ENCODE measurements at regions not wholly inside any gene's neighbourhood (a gene's known extent, or its start where the extent isn't known, plus 50 kb on each side); places are given as distances from the start of the nearest gene placed in this dataset.
A peak's percentile ranks its signal among the peaks of the same experiment; 100 is the strongest.

DNA sequence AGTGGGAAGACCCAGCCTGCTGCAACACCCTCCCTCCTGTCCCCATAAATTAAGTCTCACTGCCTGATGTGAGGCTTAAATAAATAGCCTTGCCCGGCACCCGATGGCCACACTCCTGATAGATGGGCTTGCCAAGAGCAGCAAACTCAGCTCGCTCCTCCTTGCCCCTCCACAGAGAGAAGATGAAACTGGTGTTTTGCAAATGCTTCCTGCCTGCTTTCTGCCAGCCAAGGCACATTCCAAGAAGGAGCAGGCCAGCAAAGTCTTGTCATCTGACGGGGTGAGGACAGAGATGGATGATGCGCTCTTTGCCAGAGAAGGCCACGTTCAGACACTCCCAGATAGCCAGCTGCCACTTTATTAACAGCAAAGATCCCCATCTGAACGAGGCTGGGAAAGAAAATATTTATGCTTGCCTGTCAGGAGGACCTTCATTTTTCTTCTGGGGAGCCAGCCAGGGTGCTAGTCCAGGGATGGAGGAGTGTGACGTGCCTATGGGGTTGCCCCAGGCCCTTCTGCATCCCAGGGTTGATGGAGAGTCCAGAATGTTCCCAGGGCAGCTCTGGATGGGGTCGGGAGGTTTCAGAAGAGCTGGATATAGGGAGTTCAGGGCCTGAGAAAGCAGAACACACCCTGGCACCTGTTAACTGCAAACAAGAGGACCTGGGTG is 265.4 kb downstream of the FOXD2 start:
- DNase-seq (ENCODE audit: low spot score) = no peak

GRCh38 chr1:47703981-47704596 is 266.2 kb downstream of the FOXD2 start:
- no peak for DNase-seq (ENCODE audit: low spot score)

- DNase-seq (ENCODE audit: low spot score) = no peak
These were observed 267.8 kb downstream of the FOXD2 start for GRCh38 chr1:47705517-47706130.

- no peak for DNase-seq (ENCODE audit: low spot score)
These were observed 269.7 kb downstream of the FOXD2 start for GRCh38 chr1:47707503-47707902.

- DNase-seq (ENCODE audit: low spot score) = no peak
These were observed 270.2 kb downstream of the FOXD2 start for GRCh38 chr1:47708019-47708535.

- no peak for DNase-seq (ENCODE audit: low spot score)
These were observed 270.8 kb downstream of the FOXD2 start for GRCh38 chr1:47708658-47709018.

DNA sequence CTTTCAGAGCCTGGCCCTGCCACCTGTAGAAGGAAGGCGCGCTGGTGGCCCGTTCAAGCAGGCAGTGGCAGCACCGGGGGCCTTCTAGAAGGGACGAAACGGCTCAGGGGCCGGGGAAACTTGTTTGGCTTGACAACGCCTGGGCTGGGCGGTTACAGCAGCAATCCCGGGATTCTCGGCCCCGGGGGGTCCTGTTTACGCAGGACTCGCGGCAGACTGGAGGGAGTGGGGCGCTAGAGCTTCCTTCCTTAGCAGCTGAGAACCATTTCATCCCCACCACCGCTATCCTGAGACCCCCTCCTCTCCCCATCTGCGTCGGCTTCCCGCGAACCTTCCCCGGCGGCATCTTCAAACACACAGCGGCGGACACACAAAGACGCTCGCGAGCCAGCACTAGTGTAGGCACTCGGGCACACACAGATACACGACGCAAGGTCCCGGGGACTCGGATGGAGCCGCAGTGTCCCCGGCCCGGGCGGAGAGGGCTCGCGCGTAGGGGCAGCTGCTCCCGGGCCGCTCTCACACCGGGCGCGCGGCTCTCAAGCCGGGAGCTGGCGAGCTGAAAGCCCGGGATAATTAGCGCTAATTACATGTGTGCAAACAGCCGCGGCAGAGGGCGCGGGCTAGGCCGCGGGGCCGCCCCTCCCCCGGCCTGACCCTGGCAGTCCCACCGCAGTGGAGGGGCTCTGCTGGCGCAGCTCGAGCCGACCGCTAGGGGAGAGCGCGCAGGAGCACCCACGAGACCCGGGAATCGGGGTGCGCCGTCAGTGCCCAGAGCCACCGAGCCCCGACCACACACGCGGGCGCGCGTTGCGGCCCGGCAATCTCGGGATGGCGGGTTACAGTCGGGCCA is 271.4 kb downstream of the FOXD2 start:
- no peak for DNase-seq (ENCODE audit: low spot score)

DNA sequence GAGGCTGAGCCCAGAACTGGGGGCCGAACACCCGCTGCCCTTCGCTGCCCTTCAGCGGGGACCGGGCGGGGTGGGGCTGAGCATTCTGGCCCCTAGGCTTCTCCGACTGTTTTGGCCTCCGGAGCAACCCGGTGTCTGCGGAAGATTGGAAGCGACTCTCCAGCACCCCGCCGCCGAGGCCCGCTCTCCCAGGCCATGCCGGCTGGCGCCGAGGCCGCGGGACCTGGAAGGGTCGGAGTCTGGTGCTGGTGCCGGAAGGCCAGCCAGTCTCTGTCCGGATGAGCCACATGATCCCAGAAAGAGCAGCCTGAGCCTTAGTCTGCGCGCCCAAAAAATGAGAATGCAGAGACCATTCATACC is 272.0 kb downstream of the FOXD2 start:
- DNase-seq (ENCODE audit: low spot score) = no peak

- DNase-seq (ENCODE audit: low spot score) = peak; percentile 58
These were observed 272.7 kb downstream of the FOXD2 start for GRCh38 chr1:47710329-47711071.
